NCI-H748 treated with DMSO at 0.1 percent for 48 hours (cell line): ENCODE measurements at regions not wholly inside any gene's neighbourhood (a gene's known extent, or its start where the extent isn't known, plus 50 kb on each side); places are given as distances from the start of the nearest gene placed in this dataset.
"Not testable (repeated sequence)": the region's sequence is repeated elsewhere in the genome, so short reads cannot be mapped to it uniquely, and the experiment has no call there.

Experiments
- DNase-seq: peaks from one replicate; lab custom pipeline; 2025; lab: John Stamatoyannopoulos, UW

- DNase-seq: no peak
These were observed 433.3 kb upstream of the CHORDC1 start for GRCh38 chr11:90656171-90656570.

- no peak for DNase-seq
These were observed 427.3 kb upstream of the CHORDC1 start for GRCh38 chr11:90650153-90650552.

GRCh38 chr11:90646706-90647105 is 423.9 kb upstream of the CHORDC1 start:
- DNase-seq: no peak

GRCh38 chr11:90646266-90646665 is 423.4 kb upstream of the CHORDC1 start:
- DNase-seq: no peak

GRCh38 chr11:90639461-90639993 is 416.7 kb upstream of the CHORDC1 start:
- no peak for DNase-seq

- DNase-seq: no peak
These were observed 413.0 kb upstream of the CHORDC1 start for GRCh38 chr11:90635886-90636285.

GRCh38 chr11:90635151-90635550 is 412.3 kb upstream of the CHORDC1 start:
- no peak for DNase-seq

- no peak for DNase-seq
These were observed 407.3 kb upstream of the CHORDC1 start for GRCh38 chr11:90630176-90630575.

- DNase-seq: no peak
These were observed 406.5 kb upstream of the CHORDC1 start for GRCh38 chr11:90629229-90629806.

GRCh38 chr11:90614318-90614717 is 391.5 kb upstream of the CHORDC1 start:
- DNase-seq: no peak

- not testable (repeated sequence) for DNase-seq
These were observed 390.2 kb upstream of the CHORDC1 start for GRCh38 chr11:90613037-90613436.

GRCh38 chr11:90606721-90607120 is 383.9 kb upstream of the CHORDC1 start:
- DNase-seq: no peak

GRCh38 chr11:90601261-90601660 is 378.4 kb upstream of the CHORDC1 start:
- DNase-seq: no peak

GRCh38 chr11:90594658-90595057 is 371.8 kb upstream of the CHORDC1 start:
- no peak for DNase-seq

- DNase-seq: no peak
These were observed 370.2 kb upstream of the CHORDC1 start for GRCh38 chr11:90593099-90593498.

GRCh38 chr11:90590286-90590685 is 367.4 kb upstream of the CHORDC1 start:
- DNase-seq: no peak

- DNase-seq: no peak
These were observed 366.9 kb upstream of the CHORDC1 start for GRCh38 chr11:90589735-90590134.

GRCh38 chr11:90587896-90588295 is 365.0 kb upstream of the CHORDC1 start:
- no peak for DNase-seq

GRCh38 chr11:90585491-90585890 is 362.6 kb upstream of the CHORDC1 start:
- DNase-seq: no peak

GRCh38 chr11:90582999-90583398 is 360.1 kb upstream of the CHORDC1 start:
- not testable (repeated sequence) for DNase-seq

- no peak for DNase-seq
These were observed 341.7 kb upstream of the CHORDC1 start for GRCh38 chr11:90564531-90564930.

- DNase-seq: no peak
These were observed 335.5 kb upstream of the CHORDC1 start for GRCh38 chr11:90558328-90558865.

GRCh38 chr11:90556606-90557005 is 333.8 kb upstream of the CHORDC1 start:
- DNase-seq: no peak

GRCh38 chr11:90556026-90556425 is 333.2 kb upstream of the CHORDC1 start:
- DNase-seq: no peak
